Thyroid gland (tissue), 4 donors: ENCODE measurements at regions not wholly inside any gene's neighbourhood (a gene's known extent, or its start where the extent isn't known, plus 50 kb on each side); places are given as distances from the start of the nearest gene placed in this dataset.

ENCODE experiments used
- DNase-seq, 2 donors: peaks; one replicate each; pipeline ENCODE4 v3.0.0-alpha.2; 2019
- H3K27ac ChIP-seq, 3 donors: fragments of 200-600 bp; sonication (generic); 1 replicate in 2 of 3; 2 replicates in 1 of 3; pipeline ENCODE4 v1.5.1; 2016 to 2019; ENCODE audit warnings: mild to moderate bottlenecking in 1 of 3, moderate library complexity in 1 of 3
- H3K27me3 ChIP-seq: fragments of 200-600 bp; sonication (generic); one replicate; pipeline ENCODE4 v1.5.1; 2019
- H3K36me3 ChIP-seq, 2 donors: fragments of 200-600 bp; sonication (generic); one replicate each; pipeline ENCODE4 v1.5.1; 2016 to 2019
- H3K4me1 ChIP-seq, 2 donors: fragments of 200-600 bp; sonication (generic); one replicate each; pipeline ENCODE4 v1.5.1; 2017 to 2019
- H3K4me3 ChIP-seq, 3 donors: fragments of 200-600 bp; sonication (generic); replicated peaks in 1 of 3; 1 replicate in 2 of 3; 2 replicates in 1 of 3; pipeline ENCODE4 v1.5.1; 2016; ENCODE audit warnings: mild to moderate bottlenecking in 1 of 3
- H3K9me3 ChIP-seq: fragments of 200-600 bp; sonication (generic); one replicate; pipeline ENCODE4 v1.5.1; 2017
- POLR2A ChIP-seq, 2 donors: fragments of 450-650 bp; IDR thresholded peaks; one replicate each; pipeline ENCODE4 v1.6.1; 2017; ENCODE audit warnings: antibody characterized with exemption in 2 of 2, mild to moderate bottlenecking in 2 of 2, moderate library complexity in 1 of 2
- WGBS, 2 donors: methylation state at CpG; one replicate each; pipeline ENCODE4 v1.1.5; 2017; 5-methylcytosine and 5-hydroxymethylcytosine counted together
- intact Hi-C: fragments of 100-400 bp; cut with DNase I; formaldehyde crosslinking; loops from one replicate; pipeline ENCODE4 v1.15.1; 2023
- TF ChIP-seq, protein P1 (sequence below), 6 experiments: fragments of 200-600 bp in 3 of 6; fragments of 450-650 bp in 3 of 6; sonication (generic) in 3 of 6; IDR thresholded peaks; one replicate each; pipeline ENCODE4 v1.5.1; 2016 to 2019; ENCODE audit warnings: antibody characterized with exemption in 6 of 6, mild to moderate bottlenecking in 2 of 6, inconsistent platforms in 1 of 6, moderate library complexity in 1 of 6

GRCh38 chr5:143692342-143692741 is 119.6 kb upstream of the HMHB1 start:
- Histone ChIP-seq H3K27me3 (no peaks in the 10 kb centered on the region), H3K9me3 (no peaks in the 10 kb centered on the region), H3K4me1 (peaks cover 0 to 13% of the 10 kb centered on the region in 2 donors), H3K4me3 (no peak overlapping the region), H3K27ac (no peak overlapping the region), H3K36me3 (no peaks in the 10 kb centered on the region)
- intact Hi-C loops, result no loop called here
- TF ChIP-seq POLR2A (IDR thresholded peaks at IDR 0.05), result no peak
- TF ChIP-seq, protein P1, sequence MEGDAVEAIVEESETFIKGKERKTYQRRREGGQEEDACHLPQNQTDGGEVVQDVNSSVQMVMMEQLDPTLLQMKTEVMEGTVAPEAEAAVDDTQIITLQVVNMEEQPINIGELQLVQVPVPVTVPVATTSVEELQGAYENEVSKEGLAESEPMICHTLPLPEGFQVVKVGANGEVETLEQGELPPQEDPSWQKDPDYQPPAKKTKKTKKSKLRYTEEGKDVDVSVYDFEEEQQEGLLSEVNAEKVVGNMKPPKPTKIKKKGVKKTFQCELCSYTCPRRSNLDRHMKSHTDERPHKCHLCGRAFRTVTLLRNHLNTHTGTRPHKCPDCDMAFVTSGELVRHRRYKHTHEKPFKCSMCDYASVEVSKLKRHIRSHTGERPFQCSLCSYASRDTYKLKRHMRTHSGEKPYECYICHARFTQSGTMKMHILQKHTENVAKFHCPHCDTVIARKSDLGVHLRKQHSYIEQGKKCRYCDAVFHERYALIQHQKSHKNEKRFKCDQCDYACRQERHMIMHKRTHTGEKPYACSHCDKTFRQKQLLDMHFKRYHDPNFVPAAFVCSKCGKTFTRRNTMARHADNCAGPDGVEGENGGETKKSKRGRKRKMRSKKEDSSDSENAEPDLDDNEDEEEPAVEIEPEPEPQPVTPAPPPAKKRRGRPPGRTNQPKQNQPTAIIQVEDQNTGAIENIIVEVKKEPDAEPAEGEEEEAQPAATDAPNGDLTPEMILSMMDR (IDR thresholded peaks at IDR 0.05), result no peak
- no peak for DNase-seq
- WGBS, 2 donors, result 100% methylated on average over 1 of the region's 1 CpG

DNA sequence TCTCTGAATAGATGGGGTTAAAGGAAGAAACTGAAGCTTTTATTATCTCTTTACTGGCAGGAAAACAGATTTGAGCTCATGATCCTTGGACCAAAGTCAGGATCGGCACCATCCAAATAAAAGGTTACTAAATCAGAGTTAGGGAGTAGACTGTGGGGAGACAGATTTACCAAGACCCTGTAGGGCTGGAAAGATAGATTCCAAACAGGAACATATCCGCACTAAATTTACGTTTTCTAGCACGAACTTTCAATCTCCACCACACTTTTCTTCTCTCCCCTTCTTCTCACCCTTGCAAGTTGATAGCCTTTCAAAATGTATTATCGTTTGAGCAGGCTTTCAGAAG is 120.0 kb upstream of the HMHB1 start:
- 75 to 84% methylated on average over 5 of the region's 5 CpGs for WGBS, 2 donors
- TF ChIP-seq, protein P1 (IDR thresholded peaks at IDR 0.05), result no peak
- TF ChIP-seq POLR2A (IDR thresholded peaks at IDR 0.05), result no peak
- intact Hi-C loops, result no loop called here
- H3K4me3 ChIP-seq, result no peak overlapping the region
- no peaks in the 10 kb centered on the region for H3K36me3 ChIP-seq
- H3K9me3 ChIP-seq, result no peaks in the 10 kb centered on the region
- H3K27me3 ChIP-seq, result no peaks in the 10 kb centered on the region
- H3K4me1 ChIP-seq, result peaks cover 0 to 13% of the 10 kb centered on the region in 2 donors
- DNase-seq, result no peak
- no peak overlapping the region for H3K27ac ChIP-seq

- no peak for TF ChIP-seq POLR2A (IDR thresholded peaks at IDR 0.05)
- H3K27me3 ChIP-seq, result no peaks in the 10 kb centered on the region
- DNase-seq, result no peak
- H3K36me3 ChIP-seq, result no peaks in the 10 kb centered on the region
- 68 to 87% methylated on average over 3 of the region's 3 CpGs for WGBS, 2 donors
- H3K4me3 ChIP-seq, result no peak overlapping the region
- H3K27ac ChIP-seq, result no peak overlapping the region
- no peaks in the 10 kb centered on the region for H3K9me3 ChIP-seq
- intact Hi-C loops, result no loop called here
- H3K4me1 ChIP-seq, result peaks cover 0 to 13% of the 10 kb centered on the region in 2 donors
Observed at GRCh38 chr5:143691287-143691944, 120.5 kb upstream of the HMHB1 start.

DNA sequence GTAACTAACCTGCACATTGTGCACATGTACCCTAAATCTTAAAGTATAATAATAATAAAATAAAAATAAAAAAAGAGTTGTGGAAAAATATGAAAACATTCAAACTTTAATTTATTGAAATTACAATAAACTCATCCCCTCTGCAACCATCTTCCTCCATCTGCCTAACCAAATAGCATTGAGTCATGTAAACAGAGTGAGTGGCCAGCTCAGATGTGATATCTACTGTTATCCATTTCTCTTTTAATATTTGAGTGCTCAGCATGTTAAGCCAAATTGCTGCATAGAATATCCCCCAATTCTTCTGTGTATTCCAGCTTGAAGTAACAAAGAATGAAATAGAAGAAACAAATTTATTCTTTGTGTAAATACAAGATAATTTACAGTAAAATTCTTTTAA is 124.4 kb upstream of the HMHB1 start:
- H3K4me3 ChIP-seq, result no peak overlapping the region
- no peak for DNase-seq
- H3K4me1 ChIP-seq, result no peaks in the 10 kb centered on the region
- intact Hi-C loops, result no loop called here
- no peaks in the 10 kb centered on the region for H3K36me3 ChIP-seq
- no peak for TF ChIP-seq POLR2A (IDR thresholded peaks at IDR 0.05)
- TF ChIP-seq, protein P1 (IDR thresholded peaks at IDR 0.05), result no peak
- no peak overlapping the region for H3K27ac ChIP-seq
- no peaks in the 10 kb centered on the region for H3K9me3 ChIP-seq
- H3K27me3 ChIP-seq, result no peaks in the 10 kb centered on the region

- H3K4me3 ChIP-seq, result no peak overlapping the region
- DNase-seq, result no peak
- H3K4me1 ChIP-seq, result peaks cover 2 to 13% of the 10 kb centered on the region in 2 donors
- no peaks in the 10 kb centered on the region for H3K9me3 ChIP-seq
- intact Hi-C loops, result no loop called here
- 92 to 96% methylated on average over 2 of the region's 2 CpGs for WGBS, 2 donors
- no peak overlapping the region for H3K27ac ChIP-seq
- no peak for TF ChIP-seq POLR2A (IDR thresholded peaks at IDR 0.05)
- TF ChIP-seq, protein P1 (IDR thresholded peaks at IDR 0.05), result no peak
- no peaks in the 10 kb centered on the region for H3K36me3 ChIP-seq
- no peaks in the 10 kb centered on the region for H3K27me3 ChIP-seq
Observed at GRCh38 chr5:143685246-143685815, 126.6 kb upstream of the HMHB1 start.
